GM21737 (cell line): ENCODE measurements at regions not wholly inside any gene's neighbourhood (a gene's known extent, or its start where the extent isn't known, plus 50 kb on each side); places are given as distances from the start of the nearest gene placed in this dataset.

Source experiments
- ATAC-seq: cut with Tn5 transposase; IDR thresholded peaks from one replicate; pipeline ENCODE4 v1.9.1; 2021; ENCODE audit warnings: mild to moderate bottlenecking, moderate library complexity; ENCODE audit not compliant: unreplicated experiment

DNA sequence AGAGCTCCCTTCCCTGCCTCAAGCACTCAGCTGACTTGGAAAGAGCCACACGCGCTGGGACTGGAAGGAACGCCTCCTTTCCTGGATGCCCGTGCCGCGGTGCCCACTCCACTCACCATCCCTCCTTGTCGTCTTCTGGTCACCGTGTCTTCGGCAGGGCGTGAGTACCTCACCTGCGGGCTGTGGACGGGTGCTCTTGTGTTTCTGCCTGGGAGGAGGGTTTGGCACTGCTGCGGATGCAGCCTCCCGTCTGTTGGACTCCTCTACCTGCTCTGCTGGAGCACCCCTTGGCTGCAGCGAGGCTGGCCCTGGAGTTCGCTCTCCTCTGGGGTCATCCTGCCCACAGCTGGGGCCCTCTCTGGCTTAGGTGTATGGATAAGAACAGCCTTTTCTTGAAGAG is 612.7 kb downstream of the BRD1 start:
- ATAC-seq: no peak

DNA sequence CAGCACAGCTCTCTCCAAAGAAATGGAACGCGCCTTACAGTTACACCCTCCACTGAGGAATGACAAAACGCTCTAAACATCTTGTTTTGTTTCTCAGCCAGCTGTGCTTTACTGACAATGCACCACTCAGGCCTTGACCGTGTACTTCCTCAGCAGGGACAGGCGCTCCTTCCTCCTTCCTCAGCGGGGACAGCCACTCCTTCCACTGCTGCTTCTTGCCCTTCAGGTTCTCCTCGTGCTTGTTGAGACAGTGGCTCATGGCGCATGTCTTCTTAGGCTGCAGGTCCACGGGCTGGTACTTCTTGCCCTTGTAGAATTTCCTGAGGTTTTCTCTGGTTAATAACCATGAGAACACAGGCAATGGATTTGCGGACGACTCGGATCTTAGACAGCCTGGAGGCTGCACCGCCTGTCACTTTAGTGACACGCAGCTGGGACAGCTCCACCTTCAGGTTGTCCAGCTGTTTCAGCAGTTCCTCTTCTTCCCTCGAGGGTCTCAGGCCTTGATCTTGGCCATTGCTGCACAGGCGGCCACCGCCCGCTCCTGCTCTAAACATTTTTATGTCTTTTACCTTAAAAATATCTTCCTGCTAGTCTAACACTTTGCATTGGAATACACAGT is 613.8 kb downstream of the BRD1 start:
- ATAC-seq: no peak

DNA sequence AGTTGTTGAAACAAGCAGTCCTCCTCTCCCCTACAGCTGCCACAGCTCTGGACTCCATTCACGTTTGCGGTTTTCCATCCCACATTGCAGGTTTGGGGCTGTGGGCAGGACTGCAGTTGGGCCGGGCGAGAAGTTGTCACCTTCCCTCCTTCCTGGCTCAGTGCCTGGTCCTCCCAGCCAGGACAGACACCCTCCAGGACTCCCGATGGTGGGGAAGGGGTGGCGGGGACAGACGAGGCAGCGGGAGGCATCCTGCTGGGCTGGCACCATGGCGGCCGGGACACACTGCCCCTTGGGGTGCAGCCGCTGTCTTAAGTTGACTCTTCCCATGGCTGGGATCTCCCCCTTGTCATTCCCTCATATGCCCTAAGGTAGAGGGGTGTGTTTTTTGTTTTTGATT is 615.2 kb downstream of the BRD1 start:
- ATAC-seq: no peak

DNA sequence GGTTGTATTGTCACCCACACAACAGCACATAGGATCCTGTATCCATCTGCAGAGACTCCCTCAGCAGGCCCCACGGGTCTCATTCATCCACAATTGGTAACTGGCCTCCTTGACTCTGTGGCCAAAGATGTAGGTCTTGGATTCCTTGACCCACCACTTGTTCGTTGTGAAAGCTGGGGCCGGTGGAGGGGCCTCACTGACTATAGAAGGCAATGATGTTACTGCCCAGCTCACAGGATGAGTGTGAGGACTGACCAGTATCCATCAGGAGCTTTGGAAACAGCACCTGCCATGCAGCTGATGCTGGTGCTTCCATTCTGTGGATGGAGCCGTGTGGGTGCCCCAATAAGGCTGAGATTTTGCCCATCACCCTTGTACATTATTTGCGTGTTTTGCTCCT is 615.7 kb downstream of the BRD1 start:
- no peak for ATAC-seq

DNA sequence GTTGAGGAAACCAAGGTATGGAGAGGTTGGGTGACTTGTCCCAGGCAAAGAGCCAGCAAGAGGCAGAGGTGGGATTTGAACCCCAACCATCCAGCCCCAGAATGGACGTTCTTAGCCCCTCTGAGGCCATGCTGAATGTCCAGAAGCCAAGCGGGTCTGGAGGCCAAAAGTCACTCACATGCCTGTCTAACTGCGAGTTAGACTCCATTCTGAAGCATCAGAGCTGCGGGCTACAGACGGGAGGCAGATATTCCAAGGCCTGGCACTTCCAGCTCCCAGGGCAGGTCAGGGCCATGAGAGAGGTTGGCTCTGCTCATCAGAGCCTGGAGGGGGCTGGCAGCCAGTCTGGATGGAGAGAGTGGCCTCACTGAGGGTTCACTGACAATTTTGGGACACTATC is 616.5 kb downstream of the BRD1 start:
- no peak for ATAC-seq

DNA sequence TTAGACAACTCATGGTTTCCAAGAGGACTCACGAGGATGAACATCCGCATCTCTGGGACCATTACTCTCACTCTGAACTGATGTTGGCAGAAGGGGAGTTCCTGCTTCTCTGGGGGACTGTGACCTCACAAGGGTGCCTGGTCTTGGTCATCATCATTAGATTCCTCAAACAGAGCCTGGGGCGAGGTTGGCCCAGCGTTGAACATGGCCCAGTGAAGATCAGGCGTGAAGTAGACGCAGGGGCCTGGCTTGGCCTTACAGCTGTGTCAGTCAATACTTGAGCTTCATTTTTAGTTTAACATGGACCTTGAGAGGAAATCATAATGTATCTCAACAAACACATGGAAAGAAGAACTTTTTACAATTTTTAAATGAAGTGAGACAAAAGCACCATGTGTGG is 617.1 kb downstream of the BRD1 start:
- no peak for ATAC-seq

DNA sequence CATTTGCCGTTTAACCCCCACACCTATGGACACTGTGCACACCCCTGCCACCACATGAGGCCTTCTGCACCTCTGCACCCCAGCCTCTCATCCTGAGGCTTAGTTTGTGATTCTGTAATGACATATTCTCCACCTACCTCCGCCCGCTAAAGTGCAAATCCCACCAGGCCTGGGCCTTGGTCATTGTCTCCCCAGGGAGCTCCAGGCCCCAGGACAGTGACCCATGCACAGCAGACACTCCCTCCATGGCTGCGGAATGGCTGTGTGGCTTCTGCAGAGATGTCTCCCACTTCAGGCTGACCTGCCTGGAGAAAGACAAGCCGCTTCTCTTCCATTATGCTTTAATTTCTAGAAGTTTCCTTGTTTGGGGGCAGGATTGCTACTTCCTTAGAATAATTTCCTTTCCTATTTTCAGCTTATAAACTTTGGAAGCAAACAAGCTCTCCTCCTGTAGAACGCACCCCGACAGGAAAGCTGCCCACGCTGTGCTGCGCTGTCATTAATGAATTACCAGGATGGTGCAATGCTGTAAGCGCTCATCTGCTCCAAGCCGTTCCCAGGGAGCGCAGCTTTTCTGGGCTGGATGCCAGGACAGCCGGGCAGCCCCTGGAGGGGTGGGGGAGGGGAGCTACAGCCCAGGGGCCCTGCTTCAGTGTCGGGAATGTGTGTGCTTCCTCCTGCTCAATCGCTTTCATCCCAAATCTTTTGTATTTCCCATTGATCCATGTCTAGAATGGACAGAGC is 618.0 kb downstream of the BRD1 start:
- ATAC-seq: no peak

DNA sequence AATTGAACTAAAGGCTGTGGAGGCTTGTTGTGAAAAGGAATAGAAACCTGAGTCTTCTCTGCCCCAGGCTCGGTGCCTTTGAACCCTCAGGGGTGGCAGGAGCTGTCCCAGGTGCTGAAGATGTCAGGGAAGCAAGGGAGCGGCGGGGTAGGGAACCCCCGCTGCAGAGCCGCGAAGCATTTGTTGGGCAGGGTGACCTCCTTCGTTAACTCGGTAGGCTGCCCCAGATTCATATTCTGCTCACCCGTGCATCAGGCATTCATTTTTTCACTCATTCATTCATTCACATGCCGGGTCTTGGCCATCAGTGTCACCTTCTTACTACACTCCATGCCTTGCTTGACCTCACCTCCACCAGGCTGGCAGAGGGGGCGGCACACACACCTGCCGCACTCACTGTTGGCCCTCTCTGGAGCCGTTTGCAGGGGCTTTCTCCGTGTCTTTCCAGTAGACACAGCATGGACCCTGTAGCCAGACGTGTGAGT is 618.9 kb downstream of the BRD1 start:
- no peak for ATAC-seq

DNA sequence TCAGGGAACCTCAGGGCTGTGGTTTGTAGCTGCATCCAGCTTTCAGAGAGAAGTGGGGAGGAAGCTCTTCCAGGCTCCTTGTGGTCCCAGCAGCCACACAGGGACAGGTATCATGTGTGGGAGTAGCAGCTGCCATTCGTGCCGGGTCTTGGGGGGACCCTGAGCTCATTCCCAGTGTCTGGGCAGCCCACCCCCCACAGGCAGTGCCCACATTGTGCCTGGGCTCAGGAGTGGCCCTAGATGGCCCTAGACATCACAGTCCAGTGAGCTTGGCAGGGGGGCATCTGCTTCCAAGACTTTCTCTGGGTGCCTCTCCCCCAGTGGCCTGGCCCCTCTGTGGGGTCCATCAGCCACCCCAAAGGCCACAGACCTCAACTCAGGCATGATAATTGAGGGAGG is 619.7 kb downstream of the BRD1 start:
- ATAC-seq: no peak

DNA sequence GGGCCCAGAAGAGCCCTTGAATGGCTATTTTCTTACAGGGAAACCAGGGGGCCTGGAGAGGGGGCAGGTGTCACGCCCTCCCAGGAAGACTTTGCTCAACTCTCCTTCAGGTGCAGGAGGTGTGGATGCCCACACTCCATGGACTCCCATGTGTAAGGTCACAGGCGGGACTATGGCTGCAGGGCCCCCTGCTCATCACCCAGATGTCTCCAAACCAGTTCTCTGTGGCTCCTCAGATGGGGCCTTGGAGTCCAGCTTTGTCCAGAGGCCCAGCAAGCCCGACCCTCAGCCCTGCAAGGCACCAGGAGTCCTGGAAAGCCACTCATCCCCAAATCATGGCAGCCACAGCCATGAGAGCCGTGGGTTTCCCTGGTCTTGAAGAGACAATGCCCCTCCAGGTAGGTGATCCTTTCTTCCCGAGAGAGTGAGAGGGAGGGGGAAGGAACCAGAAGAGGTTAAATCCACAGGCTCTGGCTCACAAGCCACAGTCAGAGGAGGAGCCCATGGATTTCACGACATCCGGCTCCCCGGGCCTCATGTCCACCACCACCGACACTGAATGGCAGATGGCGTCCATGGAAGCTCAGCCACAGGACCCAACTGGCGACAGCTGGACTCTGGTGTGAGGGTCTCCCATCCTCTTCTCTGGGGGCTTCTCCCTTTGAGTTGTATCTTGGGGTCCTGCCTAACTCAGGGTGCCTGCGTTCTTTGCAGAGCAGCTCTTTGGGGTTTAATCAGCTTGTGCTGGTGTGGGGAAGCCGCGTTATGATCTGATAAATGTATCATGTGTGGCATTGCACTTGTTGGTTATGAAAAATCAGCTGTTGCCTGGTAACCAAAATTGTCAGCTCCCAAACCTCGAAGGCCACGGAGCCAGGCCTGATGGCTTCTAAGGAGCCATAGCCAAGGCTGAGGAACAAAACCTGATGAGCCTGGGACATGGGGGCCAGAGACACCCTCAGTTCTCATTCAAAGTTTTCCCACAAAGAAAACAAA is 620.4 kb downstream of the BRD1 start:
- no peak for ATAC-seq

DNA sequence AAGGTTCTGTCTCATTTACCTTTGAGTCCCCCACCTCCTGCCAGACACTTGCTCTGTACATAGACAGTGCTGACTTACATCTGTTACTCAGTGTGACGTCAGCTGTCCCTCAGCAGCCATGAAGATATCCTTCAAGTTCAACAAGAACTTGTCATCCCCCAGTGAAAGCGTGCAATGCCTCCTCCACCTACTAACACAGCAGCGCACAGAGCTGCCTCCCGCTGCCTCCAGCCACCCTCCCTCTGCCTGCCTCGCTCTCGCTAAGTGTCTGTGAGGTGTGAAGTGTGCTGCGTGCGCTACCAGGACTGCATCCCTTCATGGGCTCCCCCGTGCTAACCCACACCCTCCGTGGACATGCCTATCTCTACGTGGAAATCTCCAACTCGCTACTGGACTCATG is 621.4 kb downstream of the BRD1 start:
- no peak for ATAC-seq

DNA sequence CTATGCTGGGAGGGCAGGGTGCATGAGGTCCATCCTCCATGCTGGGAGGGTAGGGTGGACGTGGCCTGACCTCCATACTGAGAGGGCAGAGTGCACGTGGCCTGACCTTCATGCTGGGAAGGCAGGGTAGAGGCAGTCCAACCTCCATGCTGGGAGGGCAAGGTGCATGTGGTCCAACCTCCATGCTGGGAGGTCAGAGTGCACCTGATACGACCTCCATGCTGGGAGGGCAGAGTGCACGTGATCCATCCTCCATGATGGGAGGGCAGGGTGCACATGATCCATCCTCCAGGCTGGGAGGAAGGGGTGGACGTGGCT is 622.2 kb downstream of the BRD1 start:
- ATAC-seq: no peak

DNA sequence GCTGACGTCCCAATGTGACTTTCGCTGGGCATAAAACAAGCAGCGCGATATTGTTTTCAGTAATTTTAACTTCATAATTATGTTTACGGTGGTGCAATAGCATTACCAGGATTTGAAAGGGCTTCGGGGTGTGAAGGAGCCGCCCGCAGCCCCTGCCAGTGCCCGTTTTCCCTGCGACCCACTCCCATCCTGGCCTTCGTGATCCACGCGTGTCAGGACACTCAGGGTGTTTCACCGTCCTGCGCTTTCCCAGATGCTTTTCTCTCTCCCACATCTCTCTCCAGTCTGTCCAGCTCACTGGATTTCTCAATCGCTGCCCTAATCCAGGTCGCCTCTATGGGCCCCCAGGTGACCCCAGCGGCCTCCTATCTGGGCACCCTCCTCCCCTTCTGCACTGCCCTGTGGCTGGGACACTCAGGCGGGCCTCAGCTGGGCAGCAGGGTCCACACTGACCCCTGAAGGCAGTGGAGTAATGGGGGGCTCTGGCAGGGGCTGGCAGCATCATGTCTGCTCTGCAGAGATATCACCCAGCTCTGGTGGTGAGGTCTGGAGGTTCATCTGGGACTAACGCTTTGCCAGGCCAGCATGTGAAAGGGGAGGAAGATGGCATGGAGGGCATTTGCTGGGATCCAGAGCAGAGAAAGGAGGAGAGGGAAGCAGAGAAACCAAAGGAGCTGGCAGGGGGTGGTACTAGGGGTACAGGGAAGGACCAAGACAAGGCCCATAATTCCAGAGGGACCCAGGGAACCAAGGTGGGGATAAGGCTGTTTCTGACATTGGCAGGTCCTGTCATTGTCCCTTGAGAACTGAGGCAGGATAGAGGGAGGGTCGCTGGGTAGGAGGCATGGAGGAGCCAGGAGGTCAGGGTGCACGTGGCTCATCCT is 622.8 kb downstream of the BRD1 start:
- no peak for ATAC-seq

DNA sequence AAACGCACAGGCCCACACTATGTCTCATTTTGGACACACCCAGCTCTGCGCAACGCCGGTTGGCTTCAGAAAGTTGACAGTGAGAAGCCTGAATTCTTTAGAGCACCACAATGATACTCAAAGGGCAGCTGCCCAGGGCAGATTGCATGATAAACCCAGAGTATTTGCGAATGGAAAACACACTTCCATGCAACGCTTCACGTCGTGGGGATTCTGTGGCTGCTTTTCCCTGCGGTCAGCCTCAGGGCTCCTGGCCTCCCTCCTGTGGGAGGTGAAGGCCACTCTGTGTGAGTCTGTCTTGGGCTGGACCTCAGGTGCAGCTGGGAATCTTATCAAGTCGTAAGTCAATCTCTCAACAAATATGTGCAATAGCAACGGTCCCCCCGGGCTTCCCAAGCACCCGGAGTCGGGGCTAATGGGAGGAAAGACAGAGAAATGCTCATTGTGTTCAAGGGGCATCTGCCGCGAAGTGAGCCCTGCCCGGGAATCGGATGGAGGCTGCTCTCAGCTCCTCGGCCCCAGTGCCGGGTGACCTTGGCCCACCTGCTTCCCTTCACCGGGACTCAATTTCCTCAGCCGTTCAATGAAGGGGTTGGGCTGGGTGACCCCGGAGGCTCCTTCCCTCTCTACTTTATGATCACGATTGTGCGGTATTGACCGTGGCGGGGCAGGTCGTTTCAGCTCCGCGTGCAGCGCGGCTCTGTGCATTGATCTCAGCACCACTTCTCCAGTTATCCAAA is 623.6 kb downstream of the BRD1 start:
- no peak for ATAC-seq

DNA sequence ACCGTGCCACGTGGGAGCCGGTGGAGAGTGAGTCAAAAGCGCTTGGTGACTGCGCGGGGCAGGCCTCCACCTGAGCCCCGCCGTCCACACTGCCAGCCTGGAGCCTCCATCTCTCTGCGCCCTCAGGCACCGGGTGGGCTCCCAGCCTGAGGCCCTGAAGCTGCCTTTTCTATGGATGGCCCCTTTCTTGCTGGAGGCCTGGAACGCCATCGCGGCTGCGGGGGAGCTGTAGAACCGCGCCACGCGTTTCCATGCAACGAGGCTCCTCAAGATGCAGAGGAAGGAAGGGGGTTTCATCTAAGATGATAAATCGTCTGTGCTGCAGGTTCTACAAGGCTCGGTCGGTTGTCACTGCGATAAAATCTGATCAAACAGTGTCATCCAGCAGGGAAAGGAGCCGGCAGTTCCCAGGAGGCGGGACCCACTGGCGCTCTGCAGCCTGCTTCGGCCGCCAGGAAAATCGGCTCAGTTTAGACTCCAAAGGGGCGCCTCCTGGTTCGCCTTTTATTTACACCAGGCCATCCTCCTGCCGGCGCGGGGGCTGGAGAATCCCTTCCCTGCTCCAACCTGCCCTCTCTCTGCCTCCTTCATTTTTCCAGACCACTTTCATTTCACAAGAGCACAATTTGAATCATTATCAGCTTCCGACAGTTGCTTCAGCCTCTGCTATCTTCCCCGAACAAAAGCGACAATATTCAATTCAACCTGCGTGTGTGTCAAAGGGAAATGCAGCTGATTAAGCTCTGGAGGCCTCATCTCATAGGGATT is 624.4 kb downstream of the BRD1 start:
- no peak for ATAC-seq

DNA sequence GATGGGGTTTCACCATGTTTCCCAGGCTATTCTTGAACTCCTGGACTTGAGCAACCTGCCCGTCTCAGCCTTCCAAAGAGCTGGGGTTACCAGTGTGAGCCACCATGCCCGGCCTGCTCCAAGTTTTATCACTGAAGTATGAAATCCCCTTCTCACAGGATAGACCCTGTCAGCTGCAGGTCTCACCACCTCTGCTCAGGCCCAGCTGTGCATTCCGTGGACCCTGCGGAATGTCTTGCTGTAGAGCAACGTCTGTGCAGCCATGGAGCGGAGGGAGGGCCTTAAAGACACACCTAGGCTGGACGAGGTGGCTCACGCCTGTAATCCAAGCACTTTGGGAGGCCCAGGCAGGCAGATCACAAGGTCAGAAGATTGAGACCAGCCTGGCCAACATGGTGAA is 625.4 kb downstream of the BRD1 start:
- no peak for ATAC-seq

DNA sequence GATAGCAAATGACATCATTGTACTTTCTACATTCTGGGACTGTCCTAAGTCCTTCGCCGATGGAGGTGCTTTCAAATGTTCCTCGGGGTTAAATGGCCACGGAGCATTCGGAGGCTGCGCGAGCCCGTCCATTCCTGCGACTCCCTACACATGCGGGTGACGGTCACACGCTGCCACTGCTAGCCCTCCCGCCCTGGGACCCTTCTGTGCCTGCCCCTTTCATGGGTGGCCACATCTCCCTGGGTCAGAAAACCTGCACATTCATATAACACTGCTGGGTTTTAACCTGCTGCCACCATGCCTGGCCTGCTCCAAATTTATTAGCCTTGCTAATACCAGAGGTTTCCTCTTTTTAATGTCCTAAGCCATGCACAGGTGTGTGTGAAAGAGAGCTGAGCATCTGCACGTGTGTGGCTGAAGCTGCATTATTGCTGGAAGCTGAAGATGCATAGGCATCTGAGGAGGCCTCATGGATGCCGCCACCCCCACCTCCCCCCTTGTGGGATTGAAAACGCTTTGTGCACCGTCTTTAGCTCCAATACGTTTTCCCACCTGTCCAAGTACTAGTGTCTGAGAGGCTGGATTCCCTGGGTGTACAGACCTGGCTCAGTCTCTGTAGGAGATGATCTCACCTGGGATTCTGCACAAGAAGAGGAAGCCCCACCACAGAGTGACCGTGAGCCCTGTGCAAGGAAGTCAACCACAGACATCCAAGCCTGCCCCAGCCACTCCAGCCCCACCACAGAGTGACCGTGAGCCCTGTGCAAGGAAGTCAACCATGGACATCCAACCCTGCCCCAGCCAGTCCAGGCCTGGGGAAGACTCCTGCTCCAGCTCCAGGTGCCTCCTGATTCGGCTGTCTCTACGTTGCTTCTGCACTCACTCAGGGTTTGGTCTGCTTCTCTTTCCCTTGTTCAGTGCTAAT is 626.4 kb downstream of the BRD1 start:
- ATAC-seq: no peak

DNA sequence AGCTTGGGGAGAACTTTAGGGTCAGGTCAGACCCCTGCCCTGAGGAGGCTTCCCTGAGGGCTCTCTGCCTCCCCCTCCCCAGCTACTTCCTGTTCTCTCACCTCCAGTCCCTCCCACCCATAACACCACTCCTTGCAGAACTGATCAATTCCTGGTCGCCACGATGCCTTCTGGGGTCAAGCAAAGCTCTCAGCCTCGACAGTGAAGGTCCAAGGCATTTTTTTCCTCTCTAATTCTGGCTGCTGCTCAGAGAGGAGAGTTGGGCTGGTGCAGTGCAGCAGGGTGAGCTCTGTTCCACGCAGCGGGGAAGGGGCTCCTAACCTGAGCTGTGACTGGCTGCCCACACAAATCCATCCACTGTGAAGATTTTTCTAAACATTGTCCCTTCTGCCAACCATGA is 628.4 kb downstream of the BRD1 start:
- no peak for ATAC-seq
